HG02571 (cell line): ENCODE measurements at regions not wholly inside any gene's neighbourhood (a gene's known extent, or its start where the extent isn't known, plus 50 kb on each side); places are given as distances from the start of the nearest gene placed in this dataset.
"Not testable (repeated sequence)": the region's sequence is repeated elsewhere in the genome, so short reads cannot be mapped to it uniquely, and the experiment has no call there.

Experiments
- ATAC-seq: cut with Tn5 transposase; IDR thresholded peaks from one replicate; pipeline ENCODE4 v1.9.1; 2021; ENCODE audit warnings: mild to moderate bottlenecking, moderate library complexity; ENCODE audit not compliant: unreplicated experiment

- ATAC-seq = not testable (repeated sequence)
Measured at GRCh38 chr1:228796945-228797344, 61.7 kb downstream of the RHOU start.

DNA sequence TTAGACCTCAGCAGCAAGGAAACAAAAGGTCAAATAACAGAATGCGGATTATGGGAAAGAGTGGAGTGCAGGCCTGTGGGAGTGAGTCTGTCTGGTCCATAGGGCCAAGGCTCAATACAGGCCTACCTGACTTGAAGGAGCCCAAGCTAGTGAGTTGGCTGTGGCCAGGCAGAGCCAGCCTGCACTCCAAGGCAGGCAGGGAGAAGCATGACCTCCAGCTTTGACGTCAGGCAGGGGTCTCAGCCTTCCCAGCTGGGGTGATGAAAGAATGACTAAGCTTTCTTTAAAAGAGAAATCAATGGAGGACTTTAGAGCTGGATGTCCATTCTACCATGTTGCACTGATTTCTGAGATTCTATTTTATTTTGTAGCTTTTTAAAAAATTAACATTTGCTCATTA lies 62.8 kb downstream of the RHOU start:
- no peak for ATAC-seq

GRCh38 chr1:228798548-228798947 lies 63.3 kb downstream of the RHOU start:
- ATAC-seq = no peak

GRCh38 chr1:228799924-228800323 lies 64.6 kb downstream of the RHOU start:
- no peak for ATAC-seq

- ATAC-seq = no peak
Measured at GRCh38 chr1:228801068-228801467, 65.8 kb downstream of the RHOU start.

- ATAC-seq = no peak
Measured at GRCh38 chr1:228802386-228803220, 67.3 kb downstream of the RHOU start.

GRCh38 chr1:228803421-228803820 lies 68.1 kb downstream of the RHOU start:
- no peak for ATAC-seq

- ATAC-seq = no peak
Measured at GRCh38 chr1:228804173-228804572, 68.9 kb downstream of the RHOU start.

DNA sequence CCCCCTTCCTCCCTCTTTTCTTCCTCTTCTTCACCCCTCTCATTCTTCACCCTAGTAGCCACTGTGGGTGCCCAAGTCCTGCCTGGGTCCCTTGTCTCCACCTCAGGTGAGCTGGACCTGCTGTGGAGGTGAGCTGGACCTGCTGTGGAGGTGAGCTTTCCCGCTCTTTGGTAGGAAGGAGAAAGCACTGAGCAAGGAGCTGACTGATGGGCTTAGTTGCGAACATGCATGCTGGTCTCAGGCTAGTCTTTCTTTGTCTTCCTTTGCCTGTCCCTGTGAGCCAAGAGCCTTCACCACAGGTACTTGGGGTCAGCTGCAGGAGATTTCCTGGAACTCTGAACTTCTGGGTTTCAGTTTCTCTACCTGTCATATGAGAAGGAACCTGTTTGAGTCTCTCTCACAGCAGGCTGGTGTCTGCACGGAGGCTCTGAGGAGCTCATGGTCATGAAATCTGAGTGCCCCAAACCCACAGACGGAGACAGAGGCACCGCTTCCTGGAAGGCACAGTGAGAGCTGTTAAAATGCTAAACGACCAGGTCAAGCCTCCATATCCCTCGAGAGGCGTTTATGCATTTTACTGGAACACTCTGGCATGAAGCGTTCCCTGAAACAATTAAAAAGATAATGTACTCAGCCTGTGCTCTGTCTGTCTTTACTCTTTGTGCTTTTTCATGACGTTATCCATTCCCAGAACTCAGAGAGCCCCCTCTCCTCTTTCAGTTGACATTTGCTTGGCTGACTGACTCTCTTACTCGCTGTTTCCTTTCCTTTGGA lies 69.5 kb downstream of the RHOU start:
- ATAC-seq = no peak

GRCh38 chr1:228807904-228808605 lies 72.8 kb downstream of the RHOU start:
- ATAC-seq = no peak

DNA sequence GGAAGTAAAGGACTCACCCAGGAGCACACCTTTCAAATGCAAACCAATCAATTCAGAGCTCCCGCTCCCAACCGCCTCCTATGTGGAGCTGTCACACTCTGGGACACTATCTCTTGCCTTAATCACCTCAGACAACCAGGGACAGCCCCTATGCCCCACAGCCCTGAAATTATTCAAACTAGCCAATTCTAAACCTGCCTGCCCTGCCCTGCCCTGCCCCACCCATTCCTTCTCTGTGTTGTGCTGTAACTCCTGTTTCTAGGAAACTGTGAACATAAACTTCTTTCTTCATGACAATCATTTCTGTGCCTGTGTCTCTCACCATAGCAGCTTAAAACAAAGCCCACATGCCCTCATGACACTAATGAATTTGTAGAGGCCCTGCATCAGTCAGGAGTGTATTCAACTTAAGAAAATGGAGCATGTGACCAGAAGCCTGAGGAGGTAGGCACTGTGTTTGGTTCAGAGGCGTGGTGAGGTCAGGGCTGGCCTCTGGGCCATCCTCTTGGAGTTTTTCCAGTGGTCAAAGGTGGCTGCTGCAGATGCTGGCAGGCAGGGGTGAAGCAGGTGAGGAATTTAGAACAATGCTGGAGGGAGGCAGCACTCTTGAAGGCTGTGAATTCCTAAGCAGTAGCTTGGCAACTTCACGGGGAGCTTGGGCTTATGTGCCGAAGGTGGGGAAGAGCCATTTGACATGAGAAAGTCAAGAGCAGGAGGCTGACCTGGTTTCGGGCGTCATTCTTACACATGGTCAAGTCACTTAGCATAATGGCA lies 74.5 kb downstream of the RHOU start:
- ATAC-seq = no peak

GRCh38 chr1:228810395-228810758 lies 75.1 kb downstream of the RHOU start:
- ATAC-seq = no peak

DNA sequence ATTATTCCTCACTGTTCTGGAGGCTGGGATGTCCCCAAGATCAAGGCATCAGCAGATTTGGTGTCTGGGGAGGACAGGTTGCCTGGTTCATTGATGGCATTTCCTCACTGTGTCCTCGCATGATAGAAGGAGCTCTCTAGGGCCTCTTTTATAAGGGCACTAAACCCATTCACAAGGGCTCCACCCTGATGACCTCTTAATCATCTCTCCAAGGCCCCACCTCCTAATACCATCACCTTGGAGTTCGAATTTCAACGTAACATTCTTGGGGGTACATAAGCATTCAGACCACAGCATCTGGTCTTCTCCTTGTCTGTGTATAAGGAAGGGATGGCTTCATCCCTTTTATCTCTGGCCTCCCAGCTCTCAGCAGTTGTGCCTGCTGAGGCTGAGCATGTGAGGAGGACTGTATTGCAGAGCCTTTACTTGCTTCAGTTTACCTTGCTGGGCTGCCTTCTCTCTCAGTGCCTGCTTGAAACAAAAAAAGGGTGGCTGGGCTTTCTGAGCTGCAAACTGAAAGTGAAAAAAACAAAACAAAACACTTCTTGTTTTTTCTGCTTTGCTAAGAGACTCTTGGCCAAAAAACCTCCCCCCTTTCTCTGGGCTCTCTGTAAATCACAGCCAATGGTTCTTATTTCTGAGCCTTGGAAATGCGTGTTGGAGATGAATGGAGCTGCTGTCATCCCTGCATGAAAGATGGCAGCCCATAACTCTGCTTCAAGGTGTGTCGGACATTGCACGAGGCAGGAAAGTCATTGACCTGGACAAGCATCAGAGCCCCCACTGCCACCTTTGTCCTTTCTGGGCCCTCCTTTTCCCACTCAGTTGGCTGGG lies 75.8 kb downstream of the RHOU start:
- no peak for ATAC-seq

GRCh38 chr1:228811712-228812305 lies 76.5 kb downstream of the RHOU start:
- no peak for ATAC-seq

- no peak for ATAC-seq
Measured at GRCh38 chr1:228812961-228813360, 77.7 kb downstream of the RHOU start.

- no peak for ATAC-seq
Measured at GRCh38 chr1:228814176-228814575, 78.9 kb downstream of the RHOU start.

- no peak for ATAC-seq
Measured at GRCh38 chr1:228818296-228818695, 83.0 kb downstream of the RHOU start.

GRCh38 chr1:228818928-228819630 lies 83.8 kb downstream of the RHOU start:
- no peak for ATAC-seq

DNA sequence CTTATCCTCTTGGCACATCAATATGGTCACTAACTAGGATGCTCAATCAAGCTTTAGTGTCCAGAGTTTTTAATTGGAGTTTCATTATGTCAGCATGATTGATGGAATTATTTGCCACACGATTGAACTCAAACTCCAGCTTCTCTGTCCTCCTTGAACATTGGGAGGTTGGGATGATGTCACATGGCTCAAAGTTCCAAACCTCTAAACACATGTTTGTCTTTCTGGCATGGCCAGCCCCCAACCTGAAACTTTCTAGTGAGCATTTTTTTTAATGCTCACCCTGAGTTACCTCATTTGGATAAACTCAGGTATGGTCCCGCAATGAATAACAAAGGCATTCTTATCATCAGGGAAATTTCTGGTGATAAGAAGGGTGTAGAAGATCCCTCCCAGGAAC lies 86.0 kb downstream of the RHOU start:
- no peak for ATAC-seq
